ENCODE measurements at regions not wholly inside any gene's neighbourhood (a gene's known extent, or its start where the extent isn't known, plus 50 kb on each side); places are given as distances from the start of the nearest gene placed in this dataset.
A peak's percentile ranks its signal among the peaks of the same experiment; 100 is the strongest.
"Not testable (repeated sequence)": the region's sequence is repeated elsewhere in the genome, so short reads cannot be mapped to it uniquely, and the experiment has no call there.

DNA sequence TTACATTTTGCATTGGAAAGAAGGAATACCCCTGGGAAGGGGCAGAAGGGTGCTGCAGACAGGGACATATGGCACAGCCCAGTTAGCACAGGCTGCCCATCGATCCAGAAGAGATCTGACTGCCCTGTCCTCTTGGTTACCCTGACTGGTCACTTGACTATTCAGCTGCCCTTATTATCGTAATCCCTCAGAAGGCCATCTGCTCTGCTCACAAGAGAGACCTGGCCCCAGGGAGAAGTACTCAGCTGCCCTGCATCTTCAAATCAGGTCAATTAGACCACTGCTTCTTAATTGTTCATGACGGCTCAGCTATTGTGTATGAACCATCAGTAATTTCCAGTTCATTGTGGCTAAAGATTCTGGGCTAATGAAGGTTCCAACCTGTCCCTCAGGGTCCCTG is 345.0 kb downstream of the TLE1 start:
- DNase-seq (ENCODE audit: low read depth): no peak

- DNase-seq (ENCODE audit: low read depth): no peak
These were observed 353.4 kb downstream of the TLE1 start for GRCh38 chr9:81335879-81336421.

DNA sequence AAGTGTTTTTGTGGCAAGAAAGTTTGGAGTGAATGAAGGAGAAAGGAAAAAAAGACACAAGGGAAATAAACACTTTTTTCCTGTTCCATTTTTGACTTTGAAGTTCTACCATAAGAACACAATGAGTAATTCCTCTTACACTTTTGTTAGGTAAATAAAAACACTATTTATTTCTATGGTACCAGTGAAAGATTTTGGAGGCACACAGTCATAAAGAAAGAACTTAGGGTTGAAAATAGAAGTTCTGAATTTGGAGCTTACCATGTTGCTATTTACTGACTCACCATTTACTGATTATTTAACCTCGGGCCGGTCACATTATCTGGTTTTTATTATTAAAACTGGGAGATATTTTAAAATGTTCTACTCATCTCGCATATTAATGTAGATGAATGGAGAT is 367.8 kb downstream of the TLE1 start:
- DNase-seq (ENCODE audit: low read depth): no peak

DNA sequence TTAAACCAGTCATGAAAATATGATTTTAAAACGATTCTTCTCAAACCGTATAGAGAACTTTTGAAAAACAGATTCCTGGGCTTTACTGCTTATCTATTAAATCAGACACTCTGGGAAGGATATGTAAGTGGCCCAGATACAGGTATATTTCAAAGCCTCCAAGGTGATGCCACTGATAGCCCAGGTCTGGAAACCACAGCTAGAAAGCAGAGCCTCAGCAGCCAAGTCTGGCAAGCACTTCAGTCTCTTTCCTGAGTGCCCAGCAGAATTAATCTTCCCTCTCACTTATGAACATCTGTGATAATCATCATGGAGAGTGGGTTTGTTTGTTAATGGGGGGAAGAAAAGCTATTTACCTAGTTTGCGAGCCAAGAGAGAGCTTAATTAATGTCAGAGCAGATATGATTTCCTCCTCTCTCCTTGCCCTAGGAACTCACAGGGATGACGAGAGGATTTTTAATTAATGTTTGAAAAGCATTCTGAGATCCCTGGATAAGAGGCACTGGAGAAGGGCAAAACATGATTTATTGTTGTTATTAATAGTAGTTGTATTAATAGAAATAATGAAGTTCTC is 368.4 kb downstream of the TLE1 start:
- no peak for DNase-seq (ENCODE audit: low read depth)

- peak; percentile 80 for DNase-seq (ENCODE audit: low read depth)
These were observed 370.8 kb downstream of the TLE1 start for GRCh38 chr9:81318571-81318970.

DNA sequence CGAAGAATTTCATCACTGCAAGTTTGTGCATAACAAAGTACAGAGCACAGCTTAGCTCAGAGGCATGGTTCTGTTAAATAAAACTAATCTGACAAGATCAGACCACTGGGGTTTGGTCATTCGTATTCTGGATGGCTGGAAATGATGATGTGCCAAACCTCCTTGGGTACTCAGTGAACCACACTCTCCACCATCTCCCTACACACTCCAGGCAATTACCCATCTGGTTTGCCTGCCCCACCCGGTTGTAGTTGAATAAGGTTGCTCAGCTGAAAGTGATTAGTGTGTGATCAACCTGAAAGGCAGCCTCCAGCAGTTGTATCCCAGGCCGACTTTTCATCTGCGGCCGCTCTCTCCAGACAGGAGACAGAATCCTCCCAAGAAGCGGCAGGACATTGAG is 371.4 kb downstream of the TLE1 start:
- DNase-seq (ENCODE audit: low read depth): peak; percentile 79

- no peak for DNase-seq (ENCODE audit: low read depth)
These were observed 372.1 kb downstream of the TLE1 start for GRCh38 chr9:81317223-81317622.

DNA sequence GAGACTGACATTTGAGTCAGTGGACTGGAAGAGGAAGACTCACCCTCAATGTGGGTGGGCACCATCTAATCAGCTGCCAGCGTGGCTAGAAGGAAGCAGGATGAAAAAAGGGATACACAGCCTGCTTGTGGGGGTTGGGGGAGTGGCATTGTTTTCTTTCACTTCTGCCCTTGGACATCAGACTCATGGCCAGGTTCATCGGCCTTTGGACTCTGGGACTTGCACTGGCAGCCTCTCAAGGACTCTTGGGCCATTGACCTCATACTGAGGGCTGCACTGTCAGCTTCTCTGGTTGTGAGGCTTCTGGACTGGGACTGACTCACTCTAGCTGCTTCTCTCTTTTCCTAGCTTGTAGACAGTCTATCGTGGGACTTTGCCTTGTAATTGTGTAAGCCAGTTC is 374.9 kb downstream of the TLE1 start:
- peak; percentile 28 for DNase-seq (ENCODE audit: low read depth)

GRCh38 chr9:81313877-81314276 is 375.5 kb downstream of the TLE1 start:
- no peak for DNase-seq (ENCODE audit: low read depth)

- no peak for DNase-seq (ENCODE audit: low read depth)
These were observed 377.0 kb downstream of the TLE1 start for GRCh38 chr9:81312346-81312745.

- DNase-seq (ENCODE audit: low read depth): no peak
These were observed 380.9 kb downstream of the TLE1 start for GRCh38 chr9:81308404-81308803.

GRCh38 chr9:81307791-81308190 is 381.6 kb downstream of the TLE1 start:
- not testable (repeated sequence) for DNase-seq (ENCODE audit: low read depth)

- DNase-seq (ENCODE audit: low read depth): no peak
These were observed 383.7 kb downstream of the TLE1 start for GRCh38 chr9:81305561-81306182.

DNA sequence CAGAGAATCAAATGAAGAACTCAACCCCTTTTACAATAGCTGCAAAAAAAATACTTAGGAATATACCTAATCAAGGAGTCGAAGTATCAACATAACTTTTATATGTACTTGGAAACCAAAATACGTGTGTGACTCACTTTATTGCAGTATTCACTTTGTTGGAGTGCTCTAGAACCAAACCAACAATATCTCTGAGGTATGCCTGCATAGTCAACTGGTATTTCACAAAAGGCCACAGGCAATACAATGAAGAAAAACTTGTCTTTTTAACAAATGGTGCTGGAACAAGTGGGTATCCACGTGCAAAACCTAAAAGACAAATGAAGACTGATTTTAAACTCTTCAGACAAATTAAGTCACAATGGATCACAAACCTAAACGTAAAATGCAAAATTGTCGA is 385.7 kb downstream of the TLE1 start:
- no peak for DNase-seq (ENCODE audit: low read depth)

GRCh38 chr9:81293651-81294050 is 395.7 kb downstream of the TLE1 start:
- DNase-seq (ENCODE audit: low read depth): no peak

DNA sequence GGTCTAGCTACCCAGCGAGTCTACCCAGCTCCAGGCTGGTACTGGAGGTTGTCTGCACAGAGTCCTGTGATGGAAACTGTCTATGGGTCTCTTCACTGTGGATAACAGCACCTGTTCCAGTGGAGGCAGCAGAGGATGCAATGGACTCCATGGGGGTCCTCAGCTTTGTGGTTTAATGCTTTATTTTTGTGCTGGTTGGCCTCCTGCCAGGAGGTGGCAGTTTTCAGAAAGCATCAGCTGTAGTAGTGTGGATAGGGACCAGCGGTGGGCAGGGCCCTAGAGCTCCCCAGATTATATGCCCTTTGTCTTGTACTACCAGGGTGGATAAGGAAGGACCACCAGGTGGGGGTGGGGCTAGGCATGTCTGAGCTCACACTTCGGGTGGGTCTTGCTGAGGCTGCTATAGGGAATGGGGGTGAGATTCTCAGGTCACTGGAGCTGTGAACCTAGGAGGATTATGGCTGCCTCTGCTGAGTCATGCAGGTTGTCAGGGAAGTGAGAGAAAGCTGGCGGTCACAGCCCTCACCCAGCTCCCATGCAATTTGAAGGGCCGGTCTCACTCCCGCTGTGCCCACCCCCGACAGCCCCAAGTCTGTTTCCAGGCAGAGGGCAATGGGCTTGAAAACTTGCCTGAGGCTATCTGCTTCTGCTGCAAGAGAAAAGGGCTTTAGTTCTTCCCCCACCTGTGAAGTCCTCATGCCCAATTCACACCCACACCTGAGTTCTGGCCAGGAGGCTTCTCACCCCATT is 397.1 kb downstream of the TLE1 start:
- DNase-seq (ENCODE audit: low read depth): no peak

DNA sequence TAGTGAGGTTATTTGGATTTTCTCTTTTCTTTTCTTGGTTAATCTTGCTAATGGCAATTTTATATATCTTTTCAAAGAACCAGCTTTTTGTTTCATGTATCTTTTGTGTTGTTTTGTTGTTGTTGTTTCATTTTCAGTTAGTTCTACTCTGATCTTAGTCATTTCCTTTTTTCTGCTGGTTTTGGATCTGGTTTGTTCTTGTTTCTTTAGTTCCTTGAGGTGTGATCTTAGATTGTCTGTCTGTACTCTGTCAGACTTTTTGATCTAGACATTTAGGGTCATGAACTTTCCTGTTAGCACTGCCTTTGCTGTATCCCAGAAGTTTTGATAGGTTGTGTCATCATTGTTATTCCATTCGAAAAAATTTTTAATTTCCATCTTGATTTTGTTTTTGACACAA is 399.7 kb downstream of the TLE1 start:
- DNase-seq (ENCODE audit: low read depth): no peak

- peak; percentile 39 for DNase-seq (ENCODE audit: low read depth)
These were observed 421.3 kb downstream of the TLE1 start for GRCh38 chr9:81268048-81268447.

GRCh38 chr9:81266674-81267073 is 422.7 kb downstream of the TLE1 start:
- peak; percentile 70 for DNase-seq (ENCODE audit: low read depth)

- peak; percentile 35 for DNase-seq (ENCODE audit: low read depth)
These were observed 423.3 kb downstream of the TLE1 start for GRCh38 chr9:81266086-81266485.

DNA sequence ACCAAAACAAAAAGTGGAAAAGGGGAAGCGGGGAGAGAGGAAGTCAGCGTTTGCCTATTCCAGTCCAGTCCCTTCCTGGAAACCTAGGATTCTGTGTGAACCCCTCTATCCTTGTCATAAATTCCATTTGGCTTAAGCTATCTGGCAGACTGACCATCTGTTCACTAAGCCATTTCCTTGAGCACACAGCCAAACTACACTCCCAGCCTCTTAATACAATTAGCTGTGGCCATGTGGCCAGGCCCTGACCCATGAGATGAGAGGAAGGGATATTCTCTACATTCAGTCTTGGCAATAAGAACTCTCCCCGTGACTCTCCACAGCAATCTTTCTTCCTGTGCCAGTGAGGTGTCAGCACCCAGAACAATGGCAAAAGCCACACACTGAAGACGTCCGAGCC is 424.8 kb downstream of the TLE1 start:
- peak; percentile 50 for DNase-seq (ENCODE audit: low read depth)

DNA sequence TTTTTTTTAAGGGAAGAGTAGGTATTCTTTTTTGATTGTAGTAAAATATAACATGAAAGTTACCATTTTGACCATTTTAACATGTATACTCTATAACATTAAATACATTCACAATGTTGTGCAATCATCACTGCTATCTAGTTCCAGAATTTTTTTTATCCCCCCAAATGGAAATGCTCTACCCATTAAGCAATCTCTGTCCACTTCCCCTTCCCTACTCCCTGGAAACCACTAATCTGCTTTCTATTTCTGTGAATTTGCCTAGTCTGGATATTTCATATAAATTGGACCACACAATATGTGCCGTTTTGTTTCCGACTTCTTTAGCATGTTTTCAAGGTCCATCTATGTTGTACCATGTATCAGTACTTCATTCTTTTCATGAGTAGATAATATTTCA is 429.5 kb downstream of the TLE1 start:
- DNase-seq (ENCODE audit: low read depth): no peak

DNA sequence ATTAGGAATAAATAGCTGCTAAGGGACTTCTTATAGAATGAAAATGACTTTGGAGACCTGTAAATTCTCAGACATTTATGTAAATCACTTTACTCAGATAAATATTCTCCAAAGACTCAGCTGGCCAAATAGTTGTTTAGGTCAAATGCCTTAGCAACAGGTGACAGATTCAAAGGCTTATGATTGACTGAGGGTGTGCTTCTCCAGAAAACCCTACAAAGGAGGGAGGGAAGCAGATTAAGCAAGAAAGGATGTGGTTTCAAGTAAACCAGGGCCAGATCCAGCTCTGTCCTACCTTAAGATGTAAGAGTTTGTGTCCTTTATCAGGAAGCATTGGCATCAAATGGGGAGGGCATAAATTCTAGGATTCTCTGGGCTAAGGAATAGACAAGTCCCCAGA is 433.0 kb downstream of the TLE1 start:
- no peak for DNase-seq (ENCODE audit: low read depth)
